GM23248 (cell line): ENCODE measurements at regions not wholly inside any gene's neighbourhood (a gene's known extent, or its start where the extent isn't known, plus 50 kb on each side); places are given as distances from the start of the nearest gene placed in this dataset.

Experiments used
- DNase-seq: peaks from one replicate; pipeline ENCODE4 v3.0.0-alpha.2; 2015
- H2AFZ ChIP-seq: fragments of 200-600 bp; sonication (generic); 2 replicates; pipeline ENCODE4 v1.6.1; 2016; ENCODE audit warnings: antibody characterized with exemption
- H3F3A ChIP-seq: fragments of 200-600 bp; sonication (generic); 2 replicates; pipeline ENCODE4 v1.6.1; 2016; ENCODE audit warnings: mild to moderate bottlenecking, antibody characterized with exemption, mixed run types; ENCODE audit not compliant: insufficient read depth
- H3K27ac ChIP-seq: fragments of 200-600 bp; sonication (generic); 2 replicates; pipeline ENCODE4 v1.5.1; 2016; ENCODE audit warnings: mild to moderate bottlenecking
- H3K27me3 ChIP-seq: fragments of 200-600 bp; sonication (generic); replicated peaks from 2 replicates; pipeline ENCODE4 v1.6.1; 2016; ENCODE audit warnings: mild to moderate bottlenecking; ENCODE audit not compliant: insufficient read depth
- H3K36me3 ChIP-seq: fragments of 200-600 bp; sonication (generic); 2 replicates; pipeline ENCODE4 v1.6.1; 2016; ENCODE audit warnings: low read depth, mild to moderate bottlenecking
- H3K4me1 ChIP-seq: fragments of 200-600 bp; sonication (generic); 2 replicates; pipeline ENCODE4 v1.6.1; 2016; ENCODE audit warnings: mild to moderate bottlenecking; ENCODE audit not compliant: insufficient read depth
- H3K4me2 ChIP-seq: fragments of 200-600 bp; sonication (generic); one replicate; pipeline ENCODE4 v1.6.1; 2016; ENCODE audit warnings: mild to moderate bottlenecking; ENCODE audit not compliant: unreplicated experiment
- H3K4me3 ChIP-seq: fragments of 200-600 bp; sonication (generic); 2 replicates; pipeline ENCODE4 v1.5.1; 2016; ENCODE audit warnings: mild to moderate bottlenecking
- H3K79me2 ChIP-seq: fragments of 200-600 bp; sonication (generic); 2 replicates; pipeline ENCODE4 v1.6.1; 2016; ENCODE audit warnings: mild to moderate bottlenecking; ENCODE audit not compliant: insufficient read depth
- H3K9ac ChIP-seq: fragments of 200-600 bp; sonication (generic); 2 replicates; pipeline ENCODE4 v1.6.1; 2016; ENCODE audit warnings: mild to moderate bottlenecking
- H3K9me2 ChIP-seq: fragments of 200-600 bp; sonication (generic); 2 replicates; pipeline ENCODE4 v1.6.1; 2016; ENCODE audit warnings: mixed run types, mild to moderate bottlenecking, moderate library complexity; ENCODE audit not compliant: insufficient read depth
- H3K9me3 ChIP-seq: fragments of 200-600 bp; sonication (generic); one replicate; pipeline ENCODE4 v1.6.1; 2017; ENCODE audit warnings: low read depth
- H4K20me1 ChIP-seq: fragments of 200-600 bp; sonication (generic); 2 replicates; pipeline ENCODE4 v1.6.0; 2016; ENCODE audit not compliant: insufficient read depth
- EZH2 ChIP-seq: fragments of 200-600 bp; sonication (generic); IDR thresholded peaks from 2 replicates; pipeline ENCODE4 v1.6.1; 2018; ENCODE audit warnings: antibody characterized with exemption, mild to moderate bottlenecking; ENCODE audit not compliant: insufficient read depth, poor library complexity, severe bottlenecking
- EZH2phosphoT487 ChIP-seq: fragments of 200-600 bp; sonication (generic); IDR thresholded peaks from 2 replicates; pipeline ENCODE4 v1.6.1; 2018; ENCODE audit warnings: antibody characterized with exemption, moderate library complexity, mild to moderate bottlenecking, low read depth; ENCODE audit not compliant: insufficient read depth
- whole genome bisulfite sequencing, 2 experiments: methylation state at CpG; one replicate each; pipeline ENCODE4 v1.1.6; 2015 to 2017; ENCODE audit warnings: low lambda C conversion rate in 2 of 2, low coverage in 1 of 2; ENCODE audit errors: missing lambda C conversion rate in 2 of 2; 5-methylcytosine and 5-hydroxymethylcytosine counted together
- in situ Hi-C: fragments of 300-500 bp; cut with MboI; formaldehyde crosslinking; loops from 2 replicates; pipeline ENCODE4 v1.15.0; 2020

- Histone ChIP-seq H3K36me3 (no peaks in the 10 kb centered on the region), H3K9me3 (no peaks in the 10 kb centered on the region), H3F3A (no peaks in the 10 kb centered on the region), H3K9me2 (no peaks in the 10 kb centered on the region), H4K20me1 (no peaks in the 10 kb centered on the region), H3K9ac (no peak overlapping the region), H3K4me1 (no peaks in the 10 kb centered on the region), H3K27me3 (no peaks in the 10 kb centered on the region), H3K79me2 (no peaks in the 10 kb centered on the region), H2AFZ (no peak overlapping the region), H3K4me2 (no peak overlapping the region), H3K27ac (no peak overlapping the region), H3K4me3 (no peak overlapping the region)
- no peak for DNase-seq
- in situ Hi-C loops = no loop called here
- WGBS, 2 experiments = 4 to 15% methylated on average over 2 of the region's 2 CpGs
- TF ChIP-seq EZH2 (no peak), EZH2phosphoT487 (no peak)
Observed at GRCh38 chr10:120799849-120800248, 51.3 kb upstream of the WDR11 start.

DNA sequence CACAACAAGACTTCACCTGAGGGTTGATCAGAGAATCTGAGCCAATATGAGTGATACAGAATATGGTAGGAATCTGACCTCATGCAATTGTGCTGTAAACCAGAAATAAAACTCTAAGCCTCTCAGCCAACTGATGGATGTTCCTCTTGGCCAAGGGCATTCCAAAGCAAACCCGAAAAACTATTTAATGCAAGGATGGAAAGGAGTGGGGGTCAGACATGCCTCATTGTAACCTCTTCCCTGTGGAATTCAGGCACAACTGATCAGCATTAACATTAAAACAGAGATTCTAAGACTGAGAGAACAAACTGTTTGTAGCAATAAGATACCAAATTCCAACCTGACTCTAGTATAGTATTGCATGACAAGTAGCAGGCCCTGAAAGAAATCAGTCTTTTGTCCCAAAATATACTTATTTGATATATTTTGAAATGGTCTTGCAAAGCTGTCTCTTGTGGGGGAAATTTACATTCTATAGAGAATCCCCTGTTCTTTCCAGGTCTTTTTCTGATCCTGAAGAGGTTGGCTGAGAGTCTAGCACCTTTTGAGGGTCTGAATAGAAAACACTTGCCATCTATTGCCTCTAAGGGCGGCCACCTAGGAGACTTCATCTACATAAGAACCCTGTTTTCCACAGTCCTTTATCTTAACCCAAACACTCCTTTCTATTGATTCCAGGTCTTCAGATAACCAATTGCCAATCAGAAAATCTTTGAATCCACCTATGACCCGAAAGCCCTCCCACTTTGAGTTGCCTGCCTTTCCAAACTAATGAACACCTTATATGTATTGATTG lies 50.4 kb upstream of the WDR11 start:
- no peaks in the 10 kb centered on the region for H3K4me1 ChIP-seq
- H3F3A ChIP-seq = no peaks in the 10 kb centered on the region
- H3K36me3 ChIP-seq = no peaks in the 10 kb centered on the region
- no peak for DNase-seq
- no peak overlapping the region for H2AFZ ChIP-seq
- no peaks in the 10 kb centered on the region for H3K9me3 ChIP-seq
- H3K27me3 ChIP-seq = no peaks in the 10 kb centered on the region
- no peaks in the 10 kb centered on the region for H3K79me2 ChIP-seq
- 15 to 27% methylated on average over 3 of the region's 3 CpGs for WGBS, 2 experiments
- TF ChIP-seq EZH2phosphoT487 (no peak), EZH2 (no peak)
- no peaks in the 10 kb centered on the region for H3K9me2 ChIP-seq
- no peak overlapping the region for H3K4me3 ChIP-seq
- in situ Hi-C loops = no loop called here
- H3K9ac ChIP-seq = no peak overlapping the region
- H3K4me2 ChIP-seq = no peak overlapping the region
- no peak overlapping the region for H3K27ac ChIP-seq
- no peaks in the 10 kb centered on the region for H4K20me1 ChIP-seq
